ENCODE measurements at regions not wholly inside any gene's neighbourhood (a gene's known extent, or its start where the extent isn't known, plus 50 kb on each side); places are given as distances from the start of the nearest gene placed in this dataset.

DNA sequence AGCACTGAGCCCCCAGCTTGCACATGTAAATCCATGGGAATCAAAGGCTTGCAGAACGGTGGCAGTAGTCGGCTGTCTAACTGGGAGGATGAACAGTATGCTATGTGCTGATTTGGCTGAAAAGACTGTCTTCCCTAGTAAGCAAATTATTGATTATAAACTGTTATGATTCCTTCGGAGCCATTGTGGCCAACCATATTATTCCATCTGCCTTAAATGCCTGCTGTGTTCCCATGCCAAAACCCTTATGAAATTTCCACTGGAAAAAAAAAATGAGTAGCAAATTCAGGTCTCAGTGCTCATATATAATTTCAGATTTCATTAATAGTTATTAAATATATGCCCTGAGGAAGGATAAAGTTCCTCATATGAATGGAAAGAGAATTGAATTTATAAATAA, 132.7 kb upstream of the MID1 start:
- no peak for TF ChIP-seq POLR2A (IDR thresholded peaks at IDR 0.05)
- TF ChIP-seq, protein P1, sequence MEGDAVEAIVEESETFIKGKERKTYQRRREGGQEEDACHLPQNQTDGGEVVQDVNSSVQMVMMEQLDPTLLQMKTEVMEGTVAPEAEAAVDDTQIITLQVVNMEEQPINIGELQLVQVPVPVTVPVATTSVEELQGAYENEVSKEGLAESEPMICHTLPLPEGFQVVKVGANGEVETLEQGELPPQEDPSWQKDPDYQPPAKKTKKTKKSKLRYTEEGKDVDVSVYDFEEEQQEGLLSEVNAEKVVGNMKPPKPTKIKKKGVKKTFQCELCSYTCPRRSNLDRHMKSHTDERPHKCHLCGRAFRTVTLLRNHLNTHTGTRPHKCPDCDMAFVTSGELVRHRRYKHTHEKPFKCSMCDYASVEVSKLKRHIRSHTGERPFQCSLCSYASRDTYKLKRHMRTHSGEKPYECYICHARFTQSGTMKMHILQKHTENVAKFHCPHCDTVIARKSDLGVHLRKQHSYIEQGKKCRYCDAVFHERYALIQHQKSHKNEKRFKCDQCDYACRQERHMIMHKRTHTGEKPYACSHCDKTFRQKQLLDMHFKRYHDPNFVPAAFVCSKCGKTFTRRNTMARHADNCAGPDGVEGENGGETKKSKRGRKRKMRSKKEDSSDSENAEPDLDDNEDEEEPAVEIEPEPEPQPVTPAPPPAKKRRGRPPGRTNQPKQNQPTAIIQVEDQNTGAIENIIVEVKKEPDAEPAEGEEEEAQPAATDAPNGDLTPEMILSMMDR (IDR thresholded peaks at IDR 0.05) = no peak

Measured in esophagus squamous epithelium (tissue), 4 donors.